ENCODE measurements at regions not wholly inside any gene's neighbourhood (a gene's known extent, or its start where the extent isn't known, plus 50 kb on each side); places are given as distances from the start of the nearest gene placed in this dataset.

- TF ChIP-seq, protein P1, sequence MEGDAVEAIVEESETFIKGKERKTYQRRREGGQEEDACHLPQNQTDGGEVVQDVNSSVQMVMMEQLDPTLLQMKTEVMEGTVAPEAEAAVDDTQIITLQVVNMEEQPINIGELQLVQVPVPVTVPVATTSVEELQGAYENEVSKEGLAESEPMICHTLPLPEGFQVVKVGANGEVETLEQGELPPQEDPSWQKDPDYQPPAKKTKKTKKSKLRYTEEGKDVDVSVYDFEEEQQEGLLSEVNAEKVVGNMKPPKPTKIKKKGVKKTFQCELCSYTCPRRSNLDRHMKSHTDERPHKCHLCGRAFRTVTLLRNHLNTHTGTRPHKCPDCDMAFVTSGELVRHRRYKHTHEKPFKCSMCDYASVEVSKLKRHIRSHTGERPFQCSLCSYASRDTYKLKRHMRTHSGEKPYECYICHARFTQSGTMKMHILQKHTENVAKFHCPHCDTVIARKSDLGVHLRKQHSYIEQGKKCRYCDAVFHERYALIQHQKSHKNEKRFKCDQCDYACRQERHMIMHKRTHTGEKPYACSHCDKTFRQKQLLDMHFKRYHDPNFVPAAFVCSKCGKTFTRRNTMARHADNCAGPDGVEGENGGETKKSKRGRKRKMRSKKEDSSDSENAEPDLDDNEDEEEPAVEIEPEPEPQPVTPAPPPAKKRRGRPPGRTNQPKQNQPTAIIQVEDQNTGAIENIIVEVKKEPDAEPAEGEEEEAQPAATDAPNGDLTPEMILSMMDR (IDR thresholded peaks at IDR 0.05): no peak
- TF ChIP-seq POLR2A (IDR thresholded peaks at IDR 0.05): no peak
These were observed 63.6 kb upstream of the KIF26B start for GRCh38 chr1:245091171-245091621.

Data from prostate gland (tissue), 2 donors.